BE2C (cell line): ENCODE measurements at regions not wholly inside any gene's neighbourhood (a gene's known extent, or its start where the extent isn't known, plus 50 kb on each side); places are given as distances from the start of the nearest gene placed in this dataset.

Experiments
- DNase-seq: peaks from one replicate; pipeline ENCODE4 v3.0.0-alpha.2; 2020
- H3K27me3 ChIP-seq: fragments of 250-450 bp; sonication (Bioruptor Pico); 2 replicates; pipeline ENCODE4 v1.5.1; 2020; ENCODE audit warnings: mild to moderate bottlenecking
- H3K36me3 ChIP-seq: fragments of 250-450 bp; sonication (Bioruptor Pico); 2 replicates; pipeline ENCODE4 v1.5.1; 2020; ENCODE audit warnings: mild to moderate bottlenecking
- H3K4me1 ChIP-seq: fragments of 250-450 bp; sonication (Bioruptor Pico); 2 replicates; pipeline ENCODE4 v1.5.1; 2020
- H3K4me3 ChIP-seq: 2 replicates; pipeline ENCODE4 v1.5.1; 2011; ENCODE audit warnings: low read depth, low read length
- H3K9me3 ChIP-seq: fragments of 250-450 bp; sonication (Bioruptor Pico); 2 replicates; pipeline ENCODE4 v1.5.1; 2020
- CTCF ChIP-seq: IDR thresholded peaks from 2 replicates; pipeline ENCODE4 v1.5.1; 2012; ENCODE audit warnings: mild to moderate bottlenecking, low read depth, low read length

GRCh38 chr3:118740722-118741290 lies 293.8 kb downstream of the IGSF11 start:
- TF ChIP-seq CTCF: no peak
- H3K4me1 ChIP-seq: no peaks in the 10 kb centered on the region
- no peak for DNase-seq

DNA sequence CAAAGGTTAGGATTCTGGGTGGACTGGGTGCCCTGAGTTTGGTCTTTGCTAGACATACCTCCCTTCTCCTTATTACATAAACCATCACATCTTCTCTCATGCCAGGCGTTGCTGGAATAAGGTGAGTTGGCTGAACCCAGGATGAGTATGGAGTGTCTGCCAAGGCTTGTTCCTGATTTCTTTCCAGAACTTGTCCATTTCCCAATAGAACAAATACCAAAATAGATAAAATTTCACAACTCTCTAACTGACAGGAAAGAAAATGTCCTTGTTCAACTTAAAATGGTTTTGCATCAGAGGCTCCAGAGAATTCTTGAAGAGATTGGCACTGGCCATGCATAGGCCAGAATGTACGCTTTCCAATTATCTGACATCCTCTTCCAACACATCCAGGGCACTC lies 291.9 kb downstream of the IGSF11 start:
- Histone ChIP-seq H3K9me3 (no peaks in the 10 kb centered on the region), H3K4me3 (no peak overlapping the region), H3K36me3 (no peaks in the 10 kb centered on the region), H3K4me1 (no peaks in the 10 kb centered on the region), H3K27me3 (no peaks in the 10 kb centered on the region; the same call in 1 of the 2 replicates)
- TF ChIP-seq CTCF: no peak
- DNase-seq: no peak

More at GRCh38 chr3:118740722-118741290, 293.8 kb downstream of the IGSF11 start:
- Histone ChIP-seq H3K4me3 (no peak overlapping the region), H3K27me3 (no peaks in the 10 kb centered on the region), H3K9me3 (no peaks in the 10 kb centered on the region), H3K36me3 (no peaks in the 10 kb centered on the region)

DNA sequence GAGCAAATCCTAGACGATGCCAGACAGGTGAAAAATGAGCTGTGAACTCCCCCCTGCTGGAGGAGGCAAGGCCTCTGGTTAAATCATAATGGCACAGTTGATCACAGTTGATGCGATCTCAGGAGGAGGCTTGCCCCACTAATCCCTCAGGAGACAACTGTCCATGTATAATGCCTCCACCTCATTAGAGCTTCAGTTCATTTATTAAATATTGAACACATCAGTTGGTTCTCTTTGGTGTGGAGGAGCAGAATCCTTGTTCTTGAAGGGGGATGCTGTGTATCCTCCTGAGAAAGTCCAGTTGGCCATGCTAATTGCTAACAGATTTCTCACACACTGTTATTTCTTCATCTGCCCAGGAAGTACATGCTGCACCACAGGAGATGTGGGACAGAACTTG lies 290.5 kb downstream of the IGSF11 start:
- no peaks in the 10 kb centered on the region for H3K4me1 ChIP-seq
- H3K9me3 ChIP-seq: no peaks in the 10 kb centered on the region
- H3K4me3 ChIP-seq: no peak overlapping the region
- DNase-seq: no peak
- no peak for TF ChIP-seq CTCF
- no peaks in the 10 kb centered on the region for H3K36me3 ChIP-seq
- H3K27me3 ChIP-seq: no peaks in the 10 kb centered on the region; the same call in 1 of the 2 replicates

DNA sequence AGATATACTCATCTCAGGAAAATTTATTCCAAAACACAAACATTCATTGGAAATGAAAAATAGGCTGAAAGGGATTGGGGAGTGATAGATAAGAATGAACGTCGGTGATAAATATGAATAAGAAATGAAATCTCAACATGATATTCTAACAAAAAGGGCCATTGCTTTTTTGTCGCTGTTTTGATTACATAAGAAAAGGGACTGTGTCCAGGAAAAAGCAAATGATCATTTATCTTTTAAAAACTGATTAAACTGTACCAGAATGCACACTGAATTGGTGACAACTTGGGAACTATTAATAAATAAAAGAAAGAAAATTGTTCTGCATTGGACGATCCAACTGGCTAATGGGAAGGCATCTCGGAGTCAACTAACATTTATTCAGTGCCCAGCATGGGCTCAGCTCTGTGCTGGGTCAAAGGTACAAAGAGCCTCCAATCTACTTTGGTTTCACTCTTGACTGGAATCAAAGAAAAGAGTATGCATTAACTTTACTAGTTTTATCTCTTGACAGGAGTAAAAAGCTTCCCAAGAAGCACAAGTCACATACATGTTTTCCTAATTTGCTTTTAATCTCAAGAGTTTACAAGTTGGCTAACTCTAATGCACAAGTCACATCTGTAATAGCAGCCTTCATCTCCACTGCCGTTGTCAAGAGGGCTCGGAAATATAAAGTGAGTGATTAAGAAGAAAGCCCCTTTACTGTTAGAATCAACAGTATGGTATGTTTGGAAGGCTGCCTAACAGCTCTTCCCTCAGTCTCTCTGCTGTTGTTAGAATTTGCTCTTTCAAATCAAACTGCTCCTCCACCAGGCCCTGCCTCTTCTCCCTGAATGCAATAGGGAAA lies 280.0 kb downstream of the IGSF11 start:
- DNase-seq: no peak
- Histone ChIP-seq H3K9me3 (no peaks in the 10 kb centered on the region), H3K36me3 (no peaks in the 10 kb centered on the region), H3K4me3 (no peak overlapping the region), H3K27me3 (0 out of 2 replicates have a peak, but pooled peaks cover 2% of the 10 kb centered on the region), H3K4me1 (no peaks in the 10 kb centered on the region)
- TF ChIP-seq CTCF: no peak

GRCh38 chr3:118755253-118755801 lies 279.3 kb downstream of the IGSF11 start:
- DNase-seq: no peak
- H3K4me3 ChIP-seq: no peak overlapping the region
- no peaks in the 10 kb centered on the region for H3K36me3 ChIP-seq
- no peaks in the 10 kb centered on the region for H3K4me1 ChIP-seq
- no peaks in the 10 kb centered on the region for H3K9me3 ChIP-seq
- no peak for TF ChIP-seq CTCF
- 0 out of 2 replicates have a peak, but pooled peaks cover 2% of the 10 kb centered on the region for H3K27me3 ChIP-seq
